ENCODE measurements at regions not wholly inside any gene's neighbourhood (a gene's known extent, or its start where the extent isn't known, plus 50 kb on each side); places are given as distances from the start of the nearest gene placed in this dataset.
"Not testable (repeated sequence)": the region's sequence is repeated elsewhere in the genome, so short reads cannot be mapped to it uniquely, and the experiment has no call there.

- DNase-seq = no peak
These were observed 1556.0 kb downstream of the EFNB2 start for GRCh38 chr13:104979281-104980030.

- no peak for DNase-seq
These were observed 1558.5 kb downstream of the EFNB2 start for GRCh38 chr13:104976986-104977385.

- DNase-seq = no peak
These were observed 1560.2 kb downstream of the EFNB2 start for GRCh38 chr13:104975272-104975671.

- no peak for DNase-seq
These were observed 1566.6 kb downstream of the EFNB2 start for GRCh38 chr13:104968876-104969275.

- no peak for DNase-seq
These were observed 1567.4 kb downstream of the EFNB2 start for GRCh38 chr13:104967836-104968630.

GRCh38 chr13:104967376-104967775 lies 1568.1 kb downstream of the EFNB2 start:
- no peak for DNase-seq

- DNase-seq = no peak
These were observed 1573.1 kb downstream of the EFNB2 start for GRCh38 chr13:104962411-104962810.

- DNase-seq = no peak
These were observed 1574.2 kb downstream of the EFNB2 start for GRCh38 chr13:104961246-104961645.

GRCh38 chr13:104954210-104954609 lies 1581.3 kb downstream of the EFNB2 start:
- DNase-seq = no peak

- DNase-seq = no peak
These were observed 1581.9 kb downstream of the EFNB2 start for GRCh38 chr13:104953588-104953987.

GRCh38 chr13:104949840-104950740 lies 1585.4 kb downstream of the EFNB2 start:
- no peak for DNase-seq

- no peak for DNase-seq
These were observed 1591.3 kb downstream of the EFNB2 start for GRCh38 chr13:104944176-104944575.

GRCh38 chr13:104943331-104943730 lies 1592.1 kb downstream of the EFNB2 start:
- DNase-seq = no peak

- DNase-seq = no peak
These were observed 1597.6 kb downstream of the EFNB2 start for GRCh38 chr13:104937881-104938280.

- no peak for DNase-seq
These were observed 1599.2 kb downstream of the EFNB2 start for GRCh38 chr13:104936304-104936703.

GRCh38 chr13:104920513-104920912 lies 1614.9 kb downstream of the EFNB2 start:
- not testable (repeated sequence) for DNase-seq

- DNase-seq = no peak
These were observed 1615.4 kb downstream of the EFNB2 start for GRCh38 chr13:104920091-104920490.

- DNase-seq = no peak
These were observed 1635.2 kb downstream of the EFNB2 start for GRCh38 chr13:104900191-104900817.

- no peak for DNase-seq
These were observed 1637.0 kb downstream of the EFNB2 start for GRCh38 chr13:104898484-104898883.

- no peak for DNase-seq
These were observed 1639.9 kb downstream of the EFNB2 start for GRCh38 chr13:104895521-104895920.

GRCh38 chr13:104875038-104875754 lies 1660.3 kb downstream of the EFNB2 start:
- no peak for DNase-seq

- DNase-seq = no peak
These were observed 1663.3 kb downstream of the EFNB2 start for GRCh38 chr13:104872153-104872552.

Measured in CD4-positive, alpha-beta T cell treated with Interleukin-6 for 4 hours (primary cell).